H1 (cell line): ENCODE measurements at regions not wholly inside any gene's neighbourhood (a gene's known extent, or its start where the extent isn't known, plus 50 kb on each side); places are given as distances from the start of the nearest gene placed in this dataset.
"Not testable (repeated sequence)": the region's sequence is repeated elsewhere in the genome, so short reads cannot be mapped to it uniquely, and the experiment has no call there.

Experiments
- CTCF ChIA-PET: fragments of 300-600 bp; sonication (Branson Sonifier 250); formaldehyde crosslinking; loops from one replicate; lab custom pipeline; 2021; ENCODE audit not compliant: partially characterized antibody; lab: Charles Lee
- POLR2A ChIA-PET: fragments of 300-600 bp; sonication (Branson Sonifier 250); formaldehyde crosslinking; loops from one replicate; lab custom pipeline; 2021; ENCODE audit warnings: inconsistent platforms; ENCODE audit not compliant: partially characterized antibody; lab: Charles Lee
- DNase-seq, 2 experiments: peaks; one replicate each; pipeline versions ENCODE4 v3.0.0 to v3.0.0-alpha.2; 2010 to 2022; ENCODE audit warnings: low spot score in 2 of 2, low read depth in 1 of 2, mixed read lengths in 1 of 2
- FAIRE-seq: peaks from 2 replicates; lab custom pipeline; 2011; peaks lifted over from hg19 to GRCh38; lab: Jason Lieb, UNC
- H2AFZ ChIP-seq: 2 replicates; pipeline ENCODE4 v1.8.1; 2012; ENCODE audit warnings: low read length, inconsistent platforms
- H2AK5ac ChIP-seq: 2 replicates; pipeline ENCODE4 v1.6.1; 2013; ENCODE audit warnings: low read depth, low read length
- H2BK120ac ChIP-seq: replicated peaks from 2 replicates; pipeline ENCODE3; 2013; ENCODE audit warnings: low read depth, low read length, inconsistent platforms
- H2BK12ac ChIP-seq: 2 replicates; pipeline ENCODE4 v1.6.1; 2013; ENCODE audit warnings: low read depth, low read length
- H2BK15ac ChIP-seq: 2 replicates; pipeline ENCODE4 v1.6.1; 2013; ENCODE audit warnings: low read length
- H2BK20ac ChIP-seq: 2 replicates; pipeline ENCODE4 v1.6.1; 2013; ENCODE audit warnings: low read length
- H2BK5ac ChIP-seq: 2 replicates; pipeline ENCODE4 v1.6.1; 2013; ENCODE audit warnings: low read depth, low read length
- H3K14ac ChIP-seq: 2 replicates; pipeline ENCODE4 v1.6.1; 2013; ENCODE audit warnings: inconsistent platforms; ENCODE audit not compliant: insufficient read length
- H3K18ac ChIP-seq: 2 replicates; pipeline ENCODE4 v1.6.1; 2013; ENCODE audit warnings: low read length; ENCODE audit errors: extremely low read depth
- H3K23ac ChIP-seq: 2 replicates; pipeline ENCODE4 v1.6.1; 2013; ENCODE audit warnings: inconsistent platforms; ENCODE audit not compliant: insufficient read length
- H3K23me2 ChIP-seq: 2 replicates; pipeline ENCODE4 v1.6.1; 2013; ENCODE audit warnings: low read depth, low read length
- H3K27ac ChIP-seq: 2 replicates; pipeline ENCODE4 v1.6.1; 2011; ENCODE audit warnings: low read depth, low read length, inconsistent platforms
- H3K27me3 ChIP-seq, 4 experiments: replicated peaks in 1 of 4; 1 replicate in 1 of 4; 2 replicates in 3 of 4; pipeline versions ENCODE4 v1.6.1 to v1.8.1; 2011 to 2013; ENCODE audit warnings: low read length in 3 of 4, mild to moderate bottlenecking in 3 of 4, inconsistent platforms in 2 of 4, mixed read lengths in 2 of 4, moderate library complexity in 1 of 4; ENCODE audit not compliant: control insufficient read depth in 3 of 4, insufficient read depth in 3 of 4; ENCODE audit errors: extremely low read depth in 1 of 4
- H3K36me3 ChIP-seq, 4 experiments: 2 replicates each; pipeline versions ENCODE4 v1.6.1 to v1.8.1; 2011 to 2013; ENCODE audit warnings: mild to moderate bottlenecking in 4 of 4, low read length in 3 of 4, moderate library complexity in 2 of 4, control low read depth in 1 of 4, inconsistent platforms in 1 of 4; ENCODE audit not compliant: insufficient read depth in 4 of 4, control insufficient read depth in 2 of 4
- H3K4ac ChIP-seq: replicated peaks from 2 replicates; pipeline ENCODE3; 2013; ENCODE audit warnings: low read length, low read depth, mixed read lengths, inconsistent platforms; ENCODE audit not compliant: insufficient read length
- H3K4me1 ChIP-seq, 4 experiments: replicated peaks in 1 of 4; 1 replicate in 1 of 4; 2 replicates in 3 of 4; pipeline versions ENCODE4 v1.6.1 to v1.8.1; 2011 to 2013; ENCODE audit warnings: low read length in 3 of 4, inconsistent platforms in 2 of 4, mixed read lengths in 1 of 4; ENCODE audit not compliant: insufficient read depth in 4 of 4, control insufficient read depth in 3 of 4
- H3K4me2 ChIP-seq, 2 experiments: 2 replicates each; pipeline versions ENCODE4 v1.6.1 to v1.8.1; 2011 to 2013; ENCODE audit warnings: low read depth in 2 of 2, low read length in 2 of 2, control low read depth in 1 of 2, inconsistent platforms in 1 of 2, mild to moderate bottlenecking in 1 of 2; ENCODE audit not compliant: insufficient read depth in 1 of 2
- H3K4me3 ChIP-seq, 4 experiments: fragments of 200-600, 300-600 bp in 1 of 4; sonication (generic), shearing (Covaris generic), sonication (Bioruptor Twin) in 1 of 4; 2 replicates each; pipeline versions ENCODE4 v1.5.1 to v1.8.1; 2011 to 2016; ENCODE audit warnings: low read length in 4 of 4, low read depth in 3 of 4, control low read depth in 2 of 4, inconsistent platforms in 2 of 4, mild to moderate bottlenecking in 2 of 4, mixed read lengths in 1 of 4, moderate library complexity in 1 of 4; ENCODE audit not compliant: insufficient read depth in 2 of 4; ENCODE audit errors: extremely low read depth in 1 of 4
- H3K56ac ChIP-seq: replicated peaks from 2 replicates; pipeline ENCODE3; 2013; ENCODE audit warnings: low read depth, mild to moderate bottlenecking, mixed read lengths, low read length, inconsistent platforms; ENCODE audit not compliant: insufficient read length
- H3K79me1 ChIP-seq: 2 replicates; pipeline ENCODE4 v1.6.1; 2013; ENCODE audit warnings: low read depth, low read length, control low read depth
- H3K79me2 ChIP-seq, 2 experiments: 2 replicates each; pipeline versions ENCODE4 v1.6.1 to v1.8.1; 2012 to 2013; ENCODE audit warnings: low read length in 2 of 2, mild to moderate bottlenecking in 2 of 2, inconsistent platforms in 1 of 2; ENCODE audit not compliant: insufficient read depth in 2 of 2, control insufficient read depth in 1 of 2
- H3K9ac ChIP-seq, 4 experiments: replicated peaks in 1 of 4; 1 replicate in 1 of 4; 2 replicates in 3 of 4; pipeline versions ENCODE4 v1.6.1 to v1.8.1; 2011 to 2013; ENCODE audit warnings: low read depth in 3 of 4, low read length in 3 of 4, control low read depth in 2 of 4, mild to moderate bottlenecking in 2 of 4, moderate library complexity in 2 of 4, inconsistent platforms in 1 of 4; ENCODE audit errors: extremely low read depth in 1 of 4
- H3K9me3 ChIP-seq, 2 experiments: 2 replicates each; pipeline versions ENCODE4 v1.6.1 to v1.8.1; 2012 to 2013; ENCODE audit warnings: mild to moderate bottlenecking in 2 of 2, moderate library complexity in 2 of 2, control low read depth in 1 of 2, inconsistent platforms in 1 of 2, low read depth in 1 of 2, low read length in 1 of 2, mixed read lengths in 1 of 2; ENCODE audit not compliant: insufficient read depth in 2 of 2
- H4K20me1 ChIP-seq, 2 experiments: replicated peaks in 1 of 2; 2 replicates each; pipeline versions ENCODE3 to v1.8.1; 2011 to 2013; ENCODE audit warnings: inconsistent platforms in 2 of 2, low read length in 2 of 2, mild to moderate bottlenecking in 1 of 2; ENCODE audit not compliant: insufficient read depth in 2 of 2, control insufficient read depth in 1 of 2
- H4K5ac ChIP-seq: 2 replicates; pipeline ENCODE4 v1.6.1; 2013; ENCODE audit warnings: low read length, low read depth, mixed read lengths, inconsistent platforms; ENCODE audit not compliant: insufficient read length
- H4K8ac ChIP-seq: 2 replicates; pipeline ENCODE4 v1.8.0; 2013; ENCODE audit warnings: mild to moderate bottlenecking, moderate library complexity, low read length, inconsistent platforms; ENCODE audit not compliant: insufficient read depth; ENCODE audit errors: extremely low read depth
- H4K91ac ChIP-seq: replicated peaks from 2 replicates; pipeline ENCODE3; 2013; ENCODE audit warnings: low read length, mixed read lengths, inconsistent platforms; ENCODE audit not compliant: insufficient read length
- WGBS, 2 experiments: shearing (Covaris generic) in 1 of 2; methylation state at CpG; one replicate each; pipeline versions ENCODE4 v1.1.6 to v1.1.7; 2013 to 2015; ENCODE audit warnings: low lambda C conversion rate in 2 of 2, mixed read lengths in 2 of 2, inconsistent platforms in 1 of 2, low coverage in 1 of 2, missing lambda C conversion rate in 1 of 2; ENCODE audit not compliant: insufficient replicate concordance in 2 of 2, insufficient coverage in 1 of 2, insufficient read length in 1 of 2; ENCODE audit errors: extremely low coverage in 1 of 2, missing lambda C conversion rate in 1 of 2; 5-methylcytosine and 5-hydroxymethylcytosine counted together

DNA sequence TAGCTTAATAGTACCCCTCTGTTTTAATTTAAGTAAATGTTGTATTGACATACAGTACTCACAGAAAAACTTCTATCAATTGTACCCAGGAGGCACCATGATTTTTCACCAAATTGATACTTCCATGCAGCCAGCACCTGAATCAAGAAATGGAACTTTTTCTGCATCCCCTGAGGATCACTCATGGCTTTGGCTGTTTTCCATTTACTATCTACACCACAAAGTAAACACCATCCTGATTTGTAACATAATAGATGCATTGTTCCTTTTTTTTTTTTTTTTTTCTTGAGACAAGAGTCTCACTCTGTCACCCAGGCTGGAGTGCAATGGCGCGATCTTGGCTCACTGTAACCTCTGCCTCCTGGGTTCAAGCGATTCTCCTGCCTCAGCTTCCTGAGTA is 1066.8 kb downstream of the SOCS6 start:
- H4K91ac ChIP-seq, CTCF ChIA-PET, H3K79me1 ChIP-seq, H3K23me2 ChIP-seq, H2AK5ac ChIP-seq, H3K9ac ChIP-seq, H2BK15ac ChIP-seq, H2BK5ac ChIP-seq, POLR2A ChIA-PET, FAIRE-seq, H2BK120ac ChIP-seq, H2BK20ac ChIP-seq, H4K8ac ChIP-seq, DNase-seq, H3K4me1 ChIP-seq, H2BK12ac ChIP-seq, H3K27me3 ChIP-seq, H3K4ac ChIP-seq, H2AFZ ChIP-seq, H4K20me1 ChIP-seq, H3K79me2 ChIP-seq, H3K27ac ChIP-seq, H3K36me3 ChIP-seq, H3K4me2 ChIP-seq, H3K56ac ChIP-seq, H3K14ac ChIP-seq, H3K23ac ChIP-seq, H3K4me3 ChIP-seq, H4K5ac ChIP-seq, H3K18ac ChIP-seq: not testable (repeated sequence)
- H3K9me3 ChIP-seq: peaks cover 26 to 43% of the 10 kb centered on the region in 2 experiments
- 100% methylated on average over 1 of the region's 3 CpGs; no CpG with 5 or more reads in 1 of the 2 experiments for WGBS, 2 experiments
